ENCODE measurements at regions not wholly inside any gene's neighbourhood (a gene's known extent, or its start where the extent isn't known, plus 50 kb on each side); places are given as distances from the start of the nearest gene placed in this dataset.

GRCh38 chr4:120228086-120228485 lies 161.4 kb upstream of the MAD2L1 start:
- TF ChIP-seq CTCF (CRISPR knock-in tag; IDR thresholded peaks at IDR 0.05) (no peak), ZNF562 (CRISPR knock-in tag; IDR thresholded peaks at IDR 0.05; ENCODE audit: borderline replicate concordance) (no peak), MTA1 (CRISPR knock-in tag; IDR thresholded peaks at IDR 0.05; ENCODE audit: borderline replicate concordance) (no peak), XRCC5 (optimal IDR thresholded peaks at IDR 0.05; ENCODE audit: low read length) (no peak), CCDC6 (CRISPR knock-in tag; IDR thresholded peaks at IDR 0.05) (no peak), ATF4 (CRISPR knock-in tag; IDR thresholded peaks at IDR 0.05) (no peak), USF2 (IDR thresholded peaks at IDR 0.05; ENCODE audit: low read depth, low read length) (no peak), USF2 (CRISPR knock-in tag; IDR thresholded peaks at IDR 0.05; ENCODE audit: borderline replicate concordance) (no peak), GABPA (IDR thresholded peaks at IDR 0.05; ENCODE audit: low read depth, low read length) (no peak), GABPA (CRISPR knock-in tag; IDR thresholded peaks at IDR 0.05; ENCODE audit: low read depth) (no peak), NR2F6 (IDR thresholded peaks at IDR 0.05) (no peak), NR2F6 (CRISPR knock-in tag; IDR thresholded peaks at IDR 0.05) (no peak), CBX5 (CRISPR knock-in tag; IDR thresholded peaks at IDR 0.05; ENCODE audit: borderline replicate concordance) (no peak), ZNF704 (CRISPR knock-in tag; IDR thresholded peaks at IDR 0.05; ENCODE audit: borderline replicate concordance) (no peak), POLR2A (IDR thresholded peaks at IDR 0.05; ENCODE audit: insufficient read depth in 1 of 2, low read depth in 2 of 2, low read length in 2 of 2) (no peak)

All from HepG2 (cell line).